HG03439 (cell line): ENCODE measurements at regions not wholly inside any gene's neighbourhood (a gene's known extent, or its start where the extent isn't known, plus 50 kb on each side); places are given as distances from the start of the nearest gene placed in this dataset.
A peak's percentile ranks its signal among the peaks of the same experiment; 100 is the strongest.
"Not testable (repeated sequence)": the region's sequence is repeated elsewhere in the genome, so short reads cannot be mapped to it uniquely, and the experiment has no call there.

ENCODE experiments used
- ATAC-seq: cut with Tn5 transposase; IDR thresholded peaks from one replicate; pipeline ENCODE4 v1.9.1; 2021; ENCODE audit warnings: mild to moderate bottlenecking, moderate library complexity; ENCODE audit not compliant: unreplicated experiment

- no peak for ATAC-seq
These were observed 127.2 kb downstream of the UTP18 start for GRCh38 chr17:51387582-51387981.

- no peak for ATAC-seq
These were observed 127.6 kb downstream of the UTP18 start for GRCh38 chr17:51387986-51388385.

GRCh38 chr17:51389875-51390274 lies 129.5 kb downstream of the UTP18 start:
- no peak for ATAC-seq

- ATAC-seq = no peak
These were observed 131.8 kb downstream of the UTP18 start for GRCh38 chr17:51391982-51392654.

- no peak for ATAC-seq
These were observed 135.3 kb downstream of the UTP18 start for GRCh38 chr17:51395621-51396020.

- no peak for ATAC-seq
These were observed 137.2 kb downstream of the UTP18 start for GRCh38 chr17:51397361-51398127.

- ATAC-seq = no peak
These were observed 137.8 kb downstream of the UTP18 start for GRCh38 chr17:51398128-51398525.

GRCh38 chr17:51398687-51399086 lies 138.3 kb downstream of the UTP18 start:
- no peak for ATAC-seq

GRCh38 chr17:51401279-51401678 lies 140.9 kb downstream of the UTP18 start:
- no peak for ATAC-seq

- no peak for ATAC-seq
These were observed 142.6 kb downstream of the UTP18 start for GRCh38 chr17:51402899-51403298.

GRCh38 chr17:51407576-51407975 lies 147.2 kb downstream of the UTP18 start:
- no peak for ATAC-seq

GRCh38 chr17:51419476-51419875 lies 159.1 kb downstream of the UTP18 start:
- ATAC-seq = no peak

GRCh38 chr17:51421525-51421924 lies 161.2 kb downstream of the UTP18 start:
- no peak for ATAC-seq

GRCh38 chr17:51422634-51423033 lies 162.3 kb downstream of the UTP18 start:
- no peak for ATAC-seq

- no peak for ATAC-seq
These were observed 163.2 kb downstream of the UTP18 start for GRCh38 chr17:51423421-51424160.

- no peak for ATAC-seq
These were observed 165.4 kb downstream of the UTP18 start for GRCh38 chr17:51425773-51426172.

GRCh38 chr17:51427323-51427811 lies 167.0 kb downstream of the UTP18 start:
- ATAC-seq = peak; percentile 19

GRCh38 chr17:51427856-51428255 lies 167.5 kb downstream of the UTP18 start:
- ATAC-seq = peak; percentile 74

- no peak for ATAC-seq
These were observed 168.5 kb downstream of the UTP18 start for GRCh38 chr17:51428668-51429495.

GRCh38 chr17:51429938-51430337 lies 169.6 kb downstream of the UTP18 start:
- not testable (repeated sequence) for ATAC-seq

- ATAC-seq = no peak
These were observed 170.2 kb downstream of the UTP18 start for GRCh38 chr17:51430591-51430990.
